ENCODE measurements at regions not wholly inside any gene's neighbourhood (a gene's known extent, or its start where the extent isn't known, plus 50 kb on each side); places are given as distances from the start of the nearest gene placed in this dataset.
"Not testable (repeated sequence)": the region's sequence is repeated elsewhere in the genome, so short reads cannot be mapped to it uniquely, and the experiment has no call there.

DNA sequence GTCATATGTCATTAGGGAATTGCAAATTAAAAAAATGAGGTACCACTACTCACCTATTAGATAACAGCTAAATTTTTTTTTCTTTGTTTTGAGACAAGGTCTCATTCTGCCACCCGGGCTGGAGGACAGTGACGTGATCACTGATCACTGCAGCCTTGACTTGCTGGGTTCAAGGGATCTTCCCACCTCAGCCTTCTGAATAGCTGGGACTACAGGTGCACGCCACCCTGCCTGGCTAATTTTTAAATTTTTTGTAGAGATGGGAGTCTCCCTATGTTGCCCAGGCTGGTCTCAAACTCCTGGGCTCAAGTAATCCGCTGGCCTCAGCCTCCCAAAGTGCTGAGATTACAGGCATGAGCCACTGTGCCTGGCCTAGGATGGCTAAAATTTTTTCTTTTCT, 57.1 kb upstream of the NCOA3 start:
- DNase-seq = no peak
- H3K4me3 ChIP-seq = no peak overlapping the region
- no peak overlapping the region for H3K27ac ChIP-seq
- no peaks in the 10 kb centered on the region for H3K27me3 ChIP-seq
- H3K4me1 ChIP-seq = peaks cover 0 to 3% (median 0%) of the 10 kb centered on the region in 4 donors
- no peaks in the 10 kb centered on the region for H3K36me3 ChIP-seq
- H3K9me3 ChIP-seq = no peaks in the 10 kb centered on the region
- TF ChIP-seq POLR2A (IDR thresholded peaks at IDR 0.05) (no peak), CTCF (IDR thresholded peaks at IDR 0.05) (no peak)

DNA sequence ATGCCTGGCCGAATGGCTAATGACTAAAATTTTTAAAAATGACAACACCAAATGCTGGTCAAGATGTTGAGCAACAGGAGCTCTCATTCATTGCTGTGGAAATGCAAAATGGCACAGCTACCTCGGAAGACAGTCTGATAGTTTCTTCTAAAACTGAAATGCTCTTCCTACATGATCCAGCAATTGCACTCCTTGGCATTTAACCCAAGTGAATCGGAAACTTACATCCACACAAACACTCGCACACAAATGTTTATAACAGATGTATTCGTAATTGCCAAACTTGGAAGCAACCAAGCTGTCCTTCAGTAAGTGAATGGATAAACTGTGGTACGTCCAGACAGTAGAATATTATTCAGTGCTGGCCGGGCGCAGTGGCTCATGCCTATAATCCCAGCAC, 56.4 kb upstream of the NCOA3 start:
- TF ChIP-seq POLR2A (IDR thresholded peaks at IDR 0.05) (no peak), CTCF (IDR thresholded peaks at IDR 0.05) (no peak)
- no peaks in the 10 kb centered on the region for H3K36me3 ChIP-seq
- no peaks in the 10 kb centered on the region for H3K27me3 ChIP-seq
- no peaks in the 10 kb centered on the region for H3K9me3 ChIP-seq
- no peak overlapping the region for H3K27ac ChIP-seq
- no peak for DNase-seq
- no peak overlapping the region for H3K4me3 ChIP-seq
- H3K4me1 ChIP-seq = peaks cover 0 to 2% (median 0%) of the 10 kb centered on the region in 4 donors

- not testable (repeated sequence) for H3K9me3 ChIP-seq, H3K4me3 ChIP-seq, H3K4me1 ChIP-seq, H3K36me3 ChIP-seq, H3K27ac ChIP-seq, H3K27me3 ChIP-seq, DNase-seq
These were observed 54.1 kb upstream of the NCOA3 start for GRCh38 chr20:47447350-47448296.

- no peaks in the 10 kb centered on the region for H3K27me3 ChIP-seq
- TF ChIP-seq CTCF (IDR thresholded peaks at IDR 0.05) (no peak), POLR2A (IDR thresholded peaks at IDR 0.05) (no peak)
- H3K4me1 ChIP-seq = no peaks in the 10 kb centered on the region
- H3K36me3 ChIP-seq = no peaks in the 10 kb centered on the region
- H3K4me3 ChIP-seq = no peak overlapping the region
- H3K9me3 ChIP-seq = no peaks in the 10 kb centered on the region
- H3K27ac ChIP-seq = no peak overlapping the region
- DNase-seq = no peak
These were observed 53.3 kb upstream of the NCOA3 start for GRCh38 chr20:47448429-47448828.

DNA sequence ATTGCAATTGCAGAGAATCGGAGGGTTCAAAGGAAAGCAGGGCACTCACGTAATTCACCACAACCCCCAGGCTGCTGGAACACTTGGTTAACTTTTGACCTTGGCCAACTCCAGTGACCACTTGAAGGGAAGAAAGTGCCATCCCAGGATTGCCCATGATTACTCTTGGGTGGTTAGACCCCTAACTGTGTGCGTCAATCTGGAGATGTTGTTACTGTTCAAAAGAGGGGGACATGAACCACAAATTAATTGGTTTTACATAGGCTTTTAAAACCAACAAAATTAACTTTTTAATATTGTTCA, 50.1 kb upstream of the NCOA3 start:
- no peak overlapping the region for H3K27ac ChIP-seq
- no peak for DNase-seq
- no peaks in the 10 kb centered on the region for H3K27me3 ChIP-seq
- no peaks in the 10 kb centered on the region for H3K4me1 ChIP-seq
- TF ChIP-seq POLR2A (IDR thresholded peaks at IDR 0.05) = no peak
- H3K4me3 ChIP-seq = no peak overlapping the region
- no peaks in the 10 kb centered on the region for H3K9me3 ChIP-seq
- H3K36me3 ChIP-seq = no peaks in the 10 kb centered on the region
